ENCODE measurements at regions not wholly inside any gene's neighbourhood (a gene's known extent, or its start where the extent isn't known, plus 50 kb on each side); places are given as distances from the start of the nearest gene placed in this dataset.
"Not testable (repeated sequence)": the region's sequence is repeated elsewhere in the genome, so short reads cannot be mapped to it uniquely, and the experiment has no call there.

DNA sequence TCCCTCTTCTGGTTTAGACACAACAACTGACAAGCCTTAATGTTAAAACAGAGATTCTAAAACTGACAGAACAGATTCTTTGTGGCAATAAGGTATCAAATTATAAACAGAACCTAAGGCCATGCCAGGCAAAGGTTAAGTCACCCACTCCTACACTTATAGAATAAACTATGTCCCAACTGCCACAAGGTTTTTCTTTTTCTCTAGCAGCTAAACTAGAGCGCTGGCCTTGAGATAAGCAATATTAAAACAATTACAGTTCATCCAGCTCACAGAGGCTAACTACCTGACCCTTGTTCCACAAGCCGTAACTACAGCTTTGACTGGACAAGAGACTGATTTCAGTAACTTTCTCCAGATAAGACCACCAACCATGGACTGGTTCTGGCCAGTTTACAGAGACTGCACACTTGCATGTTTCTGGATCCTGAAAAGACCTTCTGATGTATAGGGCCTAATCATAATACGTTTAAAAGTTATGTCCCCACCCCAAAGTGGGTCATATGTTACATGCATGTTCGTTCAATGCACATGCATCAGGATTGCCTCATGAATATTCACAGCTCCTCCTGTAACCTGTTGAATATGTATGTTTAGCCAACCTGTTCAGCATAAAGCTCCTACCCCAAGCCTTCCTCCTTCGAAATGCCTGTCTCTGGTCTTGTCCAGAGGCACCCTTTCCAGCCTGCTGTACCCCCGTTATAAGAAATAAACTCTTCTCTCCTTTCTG, 61.9 kb upstream of the VASH1 start:
- no peak for DNase-seq (ENCODE audit: low read depth)

DNA sequence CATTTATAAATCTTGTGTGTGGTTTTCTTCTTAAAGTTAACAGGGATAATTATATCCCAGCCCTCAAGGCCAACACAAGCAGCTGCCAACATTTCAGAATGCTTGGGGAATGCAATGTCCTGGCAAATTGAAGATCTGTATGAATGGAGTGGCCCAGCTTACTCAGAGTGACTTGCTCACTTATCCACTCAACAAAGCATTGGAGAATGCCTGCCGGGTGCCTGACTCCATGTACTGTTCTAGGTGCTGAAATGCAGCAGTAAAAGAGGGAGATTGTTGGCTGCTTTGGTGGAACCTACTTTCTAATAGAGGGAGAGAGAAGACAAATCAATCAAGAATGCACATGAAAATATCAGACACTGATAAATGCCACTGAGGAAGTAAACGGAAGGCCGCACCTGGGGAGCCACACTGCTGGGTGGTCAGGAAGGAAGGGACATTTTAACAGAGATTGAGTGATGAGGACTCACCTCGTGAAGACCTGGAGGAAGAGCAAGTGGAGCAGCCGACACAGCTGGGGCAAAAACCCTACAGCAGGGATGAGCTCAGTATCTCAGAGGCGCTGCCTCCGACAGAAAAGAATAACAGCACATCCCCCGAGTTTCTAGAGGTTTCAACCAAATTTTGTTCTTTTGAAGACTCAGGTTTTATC, 61.2 kb upstream of the VASH1 start:
- no peak for DNase-seq (ENCODE audit: low read depth)

DNA sequence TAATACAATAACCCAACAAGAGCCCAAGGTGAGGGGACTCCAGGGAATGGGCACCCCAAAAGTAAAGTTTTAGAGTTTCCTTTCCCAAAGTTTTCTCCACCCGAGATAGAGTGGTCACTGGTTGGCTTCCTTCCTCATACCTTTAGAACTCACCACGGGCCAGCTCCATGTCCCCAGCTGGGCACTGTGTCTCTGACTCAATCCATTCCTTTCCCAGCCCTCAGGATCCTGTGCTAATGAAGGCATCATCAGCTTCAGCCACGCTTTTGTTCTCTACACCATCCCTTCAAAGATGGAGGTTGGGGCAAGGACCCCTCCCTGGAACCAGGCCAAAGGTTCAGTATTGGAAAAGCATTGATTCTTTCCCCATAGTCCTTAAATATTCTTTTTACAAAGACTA, 59.8 kb upstream of the VASH1 start:
- DNase-seq (ENCODE audit: low read depth) = no peak

DNA sequence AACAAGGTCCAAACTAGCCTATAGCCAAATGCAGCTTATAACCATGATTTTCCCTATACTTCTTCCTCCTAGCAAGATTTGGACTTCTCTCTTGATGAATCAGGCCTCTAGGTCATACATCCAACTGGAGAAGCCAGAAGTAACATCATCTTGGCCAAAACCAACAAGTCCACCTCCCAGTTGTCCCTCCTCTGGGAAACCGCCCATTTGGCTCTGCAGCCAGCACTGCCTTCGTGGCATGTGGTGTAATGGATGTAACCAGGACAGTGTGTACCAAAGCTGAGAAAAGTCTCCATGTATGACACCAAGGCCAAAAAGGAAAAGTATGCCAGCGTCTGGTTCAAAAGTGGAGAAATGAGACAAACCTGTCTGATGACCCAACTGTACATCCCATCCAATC, 59.3 kb upstream of the VASH1 start:
- DNase-seq (ENCODE audit: low read depth) = no peak

DNA sequence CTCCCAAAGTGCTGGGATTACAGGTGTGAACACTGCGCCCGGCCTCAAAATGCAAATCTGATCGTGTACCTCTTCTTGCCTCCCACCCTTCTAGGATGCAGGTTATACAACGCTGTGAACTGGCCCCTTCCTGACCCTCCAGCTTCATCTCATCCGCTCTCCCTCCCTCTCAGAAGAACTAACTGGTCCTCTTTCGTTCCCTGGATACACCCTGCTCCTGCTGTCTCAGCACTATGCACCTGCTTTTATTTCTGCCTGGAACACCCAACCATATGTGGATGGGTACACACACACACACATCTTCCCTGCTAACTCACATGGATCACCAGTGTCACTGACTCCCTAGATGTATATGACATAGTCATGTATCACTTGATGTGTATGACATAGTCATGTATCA, 56.1 kb upstream of the VASH1 start:
- no peak for DNase-seq (ENCODE audit: low read depth)

DNA sequence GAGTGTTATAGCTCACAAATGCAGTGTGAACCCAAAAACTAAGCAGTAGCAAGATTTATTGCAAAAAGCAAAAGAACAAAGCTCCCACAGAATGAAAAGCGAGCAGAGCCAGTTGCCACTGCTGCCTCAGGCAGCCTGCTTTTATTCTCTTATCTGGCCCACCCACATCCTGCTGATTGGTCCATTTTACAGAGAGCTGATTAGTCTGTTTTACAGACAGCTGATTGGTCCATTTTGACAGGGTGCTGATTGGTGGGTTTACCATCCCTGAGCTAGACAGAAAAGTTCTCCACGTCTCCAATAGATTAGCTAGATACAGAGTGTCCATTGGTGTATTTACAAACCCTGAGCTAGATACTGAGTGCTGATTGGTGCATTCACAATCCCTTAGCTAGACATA, 55.1 kb upstream of the VASH1 start:
- not testable (repeated sequence) for DNase-seq (ENCODE audit: low read depth)

DNA sequence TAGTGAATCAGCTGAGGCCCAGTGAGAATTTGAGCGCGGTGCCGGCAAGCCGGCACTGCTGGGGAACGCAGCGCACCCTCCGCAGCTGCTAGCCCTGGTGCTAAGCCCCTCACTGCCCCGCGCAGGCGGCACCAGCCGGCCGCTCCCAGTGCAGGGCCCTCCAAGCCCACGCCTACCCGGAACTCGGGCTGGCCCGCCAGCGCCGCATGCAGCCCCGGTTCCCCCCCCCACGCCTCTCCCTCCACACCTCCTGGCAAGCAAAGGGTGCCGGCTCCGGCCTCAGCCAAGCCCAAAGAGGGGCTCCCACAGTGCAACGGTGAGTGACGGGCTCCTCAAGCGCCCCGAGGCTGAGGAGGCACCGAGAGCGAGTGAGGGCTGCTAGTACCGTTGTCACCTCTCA, 54.5 kb upstream of the VASH1 start:
- DNase-seq (ENCODE audit: low read depth) = no peak

DNA sequence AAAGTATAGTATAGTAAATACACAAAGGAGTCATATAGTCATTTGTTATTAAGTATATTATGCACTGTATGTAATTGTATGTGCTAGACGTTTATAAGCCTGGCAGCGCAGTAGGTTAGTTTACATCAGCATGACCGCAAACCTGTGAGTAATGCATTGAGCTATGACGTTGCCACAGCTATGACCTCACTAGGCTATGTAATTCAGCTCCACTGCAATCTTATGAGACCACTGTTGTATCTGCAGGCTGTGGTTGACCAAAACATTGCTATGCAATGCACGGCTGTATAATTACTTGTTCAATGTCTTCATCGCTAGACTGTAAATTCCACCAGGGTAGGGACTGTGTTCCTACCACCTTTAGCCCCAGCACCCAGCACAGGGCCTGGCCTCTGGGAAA, 53.2 kb upstream of the VASH1 start:
- no peak for DNase-seq (ENCODE audit: low read depth)

DNA sequence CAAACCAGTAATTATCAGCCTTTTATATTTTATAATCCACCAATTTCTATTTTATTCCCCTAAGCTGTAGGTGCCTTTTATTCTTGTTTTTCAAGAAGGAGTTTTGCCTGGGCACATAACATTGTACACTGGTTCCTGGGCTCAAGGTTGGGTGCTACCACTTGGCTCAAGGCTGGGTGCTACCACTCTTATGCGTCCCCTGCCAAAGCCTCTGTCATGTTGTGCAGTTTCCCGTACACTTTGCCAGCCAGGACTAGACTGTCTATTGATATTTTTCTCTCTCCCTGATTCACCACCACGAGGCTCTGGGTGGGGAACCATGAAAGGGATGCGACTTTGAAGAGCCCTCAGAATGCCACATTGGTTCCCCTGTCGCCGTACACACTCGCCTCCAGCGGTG, 52.5 kb upstream of the VASH1 start:
- no peak for DNase-seq (ENCODE audit: low read depth)

DNA sequence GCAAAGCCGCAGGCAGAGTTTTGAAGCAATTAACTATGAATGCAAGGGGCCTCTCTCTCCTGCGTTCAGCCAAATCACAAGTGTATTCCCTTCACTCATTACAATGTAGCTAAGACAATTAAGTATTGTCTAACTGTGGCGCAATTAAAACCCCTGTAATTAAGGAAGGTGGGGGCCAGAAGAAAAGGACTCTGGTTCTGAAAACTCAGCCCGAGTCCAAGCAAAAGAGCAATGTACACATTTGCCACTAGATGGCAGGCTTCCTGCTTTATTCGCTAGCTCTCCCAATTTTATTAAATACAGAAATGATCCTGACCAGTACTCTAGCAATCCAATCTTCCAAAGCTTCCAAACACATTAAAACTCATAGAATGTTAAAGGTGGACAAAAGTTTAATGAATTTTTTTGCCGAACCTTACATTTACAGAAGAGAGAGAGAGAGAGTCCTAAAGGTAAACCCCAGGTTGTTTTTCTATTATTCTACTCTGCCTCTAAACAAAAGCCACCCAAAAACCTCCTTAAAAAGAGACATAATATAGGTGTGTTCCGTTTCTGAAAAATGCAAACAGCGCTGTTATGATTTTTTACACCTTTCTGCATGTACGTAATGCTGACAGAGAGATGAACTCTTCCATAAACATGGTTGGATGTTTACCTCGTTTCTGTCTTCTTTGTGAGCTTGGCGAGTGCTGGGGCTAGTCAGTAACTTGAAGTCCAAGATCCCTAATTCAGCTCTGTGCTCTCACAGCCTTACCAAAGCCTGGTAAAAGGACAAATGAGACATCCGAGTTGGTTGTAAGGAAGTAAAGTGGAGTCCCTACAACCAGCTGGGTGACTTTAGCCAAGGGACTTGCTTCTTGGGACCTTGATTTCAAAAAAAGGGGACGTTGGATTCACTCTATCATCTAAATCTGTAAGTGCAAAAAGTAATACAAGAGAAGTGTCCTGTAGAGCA, 50.9 kb upstream of the VASH1 start:
- DNase-seq (ENCODE audit: low read depth) = no peak
